HCT116 (cell line): ENCODE measurements at regions not wholly inside any gene's neighbourhood (a gene's known extent, or its start where the extent isn't known, plus 50 kb on each side); places are given as distances from the start of the nearest gene placed in this dataset.

ENCODE experiments used
- ATAC-seq: fragments of 200-7000 bp; cut with Tn5 transposase; 2 replicates; pipeline ENCODE4 v1.9.1; 2020; ENCODE audit warnings: mild to moderate bottlenecking, moderate library complexity
- BruUV-seq: library from RNA; stranded (reverse); fragments of 400-500 nt; replicated peaks from 2 replicates; lab custom pipeline; 2021; lab: Mats Ljungman, UMichigan
- CTCF ChIA-PET: fragments of 300-600 bp; sonication (Branson Sonifier 250); formaldehyde crosslinking; loops from one replicate; lab custom pipeline; 2021; ENCODE audit warnings: antibody characterized with exemption; lab: Charles Lee
- POLR2A ChIA-PET: fragments of 300-600, 350-600 bp; sonication (Branson Sonifier 250); formaldehyde crosslinking; loops from one replicate; lab custom pipeline; 2021; ENCODE audit warnings: antibody characterized with exemption; lab: Charles Lee
- RAD21 ChIA-PET, 2 experiments: fragments of 300-600 bp; sonication (Branson Sonifier 250); formaldehyde crosslinking; loops; one replicate each; lab custom pipeline; 2023; ENCODE audit warnings: low total read pairs in 2 of 2; ENCODE audit not compliant: uncharacterized antibody in 2 of 2, unreplicated experiment in 2 of 2, low non-redundant PET in 1 of 2; lab: Charles Lee
- DNase-seq: peaks from one replicate; pipeline ENCODE4 v3.0.0-alpha.2; 2010; ENCODE audit warnings: low read depth, low spot score
- H2AFZ ChIP-seq: fragments of 200-600 bp; shearing (Covaris generic), sonication (generic); 2 replicates; pipeline ENCODE4 v1.6.1; 2017; ENCODE audit warnings: low read depth, mixed run types, mixed read lengths, antibody characterized with exemption, low read length; ENCODE audit not compliant: poor library complexity, severe bottlenecking
- H3K27ac ChIP-seq: 2 replicates; pipeline ENCODE4 v1.5.1; 2012; ENCODE audit warnings: low read depth, low read length
- H3K27me3 ChIP-seq: fragments of 200-600 bp; sonication (generic); 2 replicates; pipeline ENCODE4 v1.6.1; 2016; ENCODE audit warnings: mixed run types, low read length, mixed read lengths; ENCODE audit not compliant: insufficient read depth
- H3K36me3 ChIP-seq, 2 experiments: fragments of 200-500 bp in 1 of 2; fragments of 200-600 bp in 1 of 2; sonication (Bioruptor generic) in 1 of 2; sonication (generic) in 1 of 2; 2 replicates each; pipeline versions ENCODE4 v1.5.1 to v1.6.1; 2014 to 2016; ENCODE audit warnings: low read length in 2 of 2, inconsistent platforms in 1 of 2, mixed read lengths in 1 of 2, mixed run types in 1 of 2; ENCODE audit not compliant: insufficient read depth in 2 of 2, control insufficient read depth in 1 of 2
- H3K4me1 ChIP-seq, 2 experiments: fragments of 200-600 bp in 1 of 2; sonication (generic) in 1 of 2; 2 replicates each; pipeline versions ENCODE4 v1.5.1 to v1.6.1; 2012 to 2017; ENCODE audit warnings: low read length in 2 of 2, inconsistent platforms in 1 of 2, mild to moderate bottlenecking in 1 of 2, mixed read lengths in 1 of 2, mixed run types in 1 of 2, moderate library complexity in 1 of 2; ENCODE audit not compliant: insufficient read depth in 2 of 2, control insufficient read depth in 1 of 2
- H3K4me2 ChIP-seq: fragments of 200-600 bp; sonication (generic); 2 replicates; pipeline ENCODE4 v1.6.1; 2017; ENCODE audit warnings: mixed run types, low read length, mixed read lengths
- H3K4me3 ChIP-seq, 2 experiments: fragments of 200-600 bp in 1 of 2; sonication (generic) in 1 of 2; replicated peaks in 1 of 2; 2 replicates each; pipeline ENCODE4 v1.5.1; 2011 to 2016; ENCODE audit warnings: low read length in 2 of 2, control low read depth in 1 of 2, low read depth in 1 of 2, mild to moderate bottlenecking in 1 of 2, mixed read lengths in 1 of 2, mixed run types in 1 of 2
- H3K79me2 ChIP-seq: fragments of 200-600 bp; sonication (generic); 2 replicates; pipeline ENCODE4 v1.6.1; 2017; ENCODE audit warnings: mild to moderate bottlenecking, mixed run types, low read length, moderate library complexity, mixed read lengths; ENCODE audit not compliant: insufficient read depth
- H3K9ac ChIP-seq: fragments of 200-600 bp; sonication (generic); 2 replicates; pipeline ENCODE4 v1.6.1; 2016; ENCODE audit warnings: low read length, mixed read lengths
- H3K9me2 ChIP-seq: fragments of 200-600 bp; sonication (generic), shearing (Covaris generic); 2 replicates; pipeline ENCODE4 v1.6.1; 2017; ENCODE audit warnings: mixed run types, mild to moderate bottlenecking, moderate library complexity; ENCODE audit not compliant: insufficient read depth
- H3K9me3 ChIP-seq, 2 experiments: fragments of 200-500 bp in 1 of 2; fragments of 200-600 bp in 1 of 2; sonication (Bioruptor generic) in 1 of 2; sonication (generic) in 1 of 2; 2 replicates each; pipeline ENCODE4 v1.6.1; 2014 to 2017; ENCODE audit warnings: low read length in 2 of 2, mixed read lengths in 2 of 2, inconsistent platforms in 1 of 2, low read depth in 1 of 2, mild to moderate bottlenecking in 1 of 2, mixed run types in 1 of 2, moderate library complexity in 1 of 2; ENCODE audit not compliant: control insufficient read depth in 1 of 2, insufficient read depth in 1 of 2
- H4K20me1 ChIP-seq: fragments of 200-600 bp; sonication (generic), shearing (Covaris generic); 2 replicates; pipeline ENCODE4 v1.6.1; 2017; ENCODE audit warnings: mixed run types, mild to moderate bottlenecking, moderate library complexity; ENCODE audit not compliant: insufficient read depth
- CBX3 ChIP-seq: IDR thresholded peaks from 2 replicates; pipeline ENCODE4 v1.6.1; 2012; ENCODE audit warnings: low read depth
- CTCF ChIP-seq, 3 experiments: fragments of 200-600 bp in 1 of 3; sonication (generic) in 1 of 3; IDR thresholded peaks in 2 of 3; conservative IDR thresholded peaks in 1 of 3; 2 replicates each; pipeline ENCODE4 v1.5.1; 2012 to 2017; ENCODE audit warnings: low read depth in 2 of 3, low read length in 2 of 3, antibody characterized with exemption in 1 of 3, borderline replicate concordance in 1 of 3, control low read depth in 1 of 3, mild to moderate bottlenecking in 1 of 3, mixed read lengths in 1 of 3, mixed run types in 1 of 3, moderate library complexity in 1 of 3; ENCODE audit not compliant: insufficient read depth in 1 of 3
- FOSL1 ChIP-seq: IDR thresholded peaks from 2 replicates; pipeline ENCODE4 v1.6.1; 2012; ENCODE audit warnings: low read depth
- JUND ChIP-seq: IDR thresholded peaks from 2 replicates; pipeline ENCODE4 v1.6.1; 2012
- REST ChIP-seq: IDR thresholded peaks from 2 replicates; pipeline ENCODE4 v1.6.1; 2012; ENCODE audit warnings: low read depth
- SRF ChIP-seq: IDR thresholded peaks from 2 replicates; pipeline ENCODE4 v1.6.1; 2012; ENCODE audit warnings: low read depth
- ZFX ChIP-seq: fragments of 450-650 bp; IDR thresholded peaks from 2 replicates; pipeline ENCODE4 v1.6.1; 2017
- intact Hi-C: fragments of 100-400 bp; cut with micrococcal nuclease; formaldehyde crosslinking; loops from 2 replicates; pipeline ENCODE4 v1.10.0; 2022

- Histone ChIP-seq H3K4me1 (peaks cover 3 to 7% of the 10 kb centered on the region in 2 experiments; a peak in 2 of 4 replicates), H2AFZ (no peak overlapping the region), H3K36me3 (no peaks in the 10 kb centered on the region), H4K20me1 (no peaks in the 10 kb centered on the region), H3K9me2 (no peaks in the 10 kb centered on the region), H3K27ac (no peak overlapping the region), H3K9ac (no peak overlapping the region), H3K4me2 (no peak overlapping the region), H3K27me3 (no peaks in the 10 kb centered on the region), H3K4me3 (no peak overlapping the region), H3K9me3 (no peaks in the 10 kb centered on the region), H3K79me2 (no peaks in the 10 kb centered on the region)
- no peak for DNase-seq
- ATAC-seq = no peak
- ChIA-PET CTCF (no interaction called here), RAD21 (no interaction called here), POLR2A (no interaction called here)
- BruUV-seq = no TSS peak
- intact Hi-C loops = no loop called here
- TF ChIP-seq REST (no peak), CBX3 (no peak), JUND (no peak), SRF (no peak), ZFX (no peak), FOSL1 (no peak), CTCF (IDR thresholded peaks at IDR 0.05 in 2 of 3, conservative IDR thresholded peaks at IDR 0.05 in 1 of 3; ENCODE audit: borderline replicate concordance in 1 of 3, insufficient read depth in 1 of 3, low read depth in 2 of 3, low read length in 2 of 3) (no peak)
These were observed 228.7 kb downstream of the TBL1XR1 start for GRCh38 chr3:176968631-176969030.
